Upper lobe of left lung (tissue), 6 donors: ENCODE measurements at regions not wholly inside any gene's neighbourhood (a gene's known extent, or its start where the extent isn't known, plus 50 kb on each side); places are given as distances from the start of the nearest gene placed in this dataset.

ENCODE experiments used
- ATAC-seq, 2 donors: fragments of 200-7000 bp; cut with Tn5 transposase; one replicate each; pipeline ENCODE4 v1.9.1; 2022; ENCODE audit warnings: mild to moderate bottlenecking in 2 of 2, moderate library complexity in 2 of 2; ENCODE audit not compliant: low FRiP score in 2 of 2
- DNase-seq, 2 donors: peaks; one replicate each; pipeline ENCODE4 v3.0.0-alpha.2; 2019 to 2020
- H3K27ac ChIP-seq, 4 donors: fragments of 200-600 bp; sonication (generic); one replicate each; pipeline ENCODE4 v1.5.1; 2016 to 2019
- H3K27me3 ChIP-seq, 4 donors: fragments of 200-600 bp; sonication (generic); one replicate each; pipeline ENCODE4 v1.5.1; 2017 to 2019
- H3K36me3 ChIP-seq, 4 donors: fragments of 200-600 bp; sonication (generic); one replicate each; pipeline ENCODE4 v1.5.1; 2016 to 2019
- H3K4me1 ChIP-seq, 4 donors: fragments of 200-600 bp; sonication (generic); one replicate each; pipeline ENCODE4 v1.5.1; 2018 to 2019
- H3K4me3 ChIP-seq, 4 donors: fragments of 200-600 bp; sonication (generic); one replicate each; pipeline ENCODE4 v1.5.1; 2017 to 2019; ENCODE audit warnings: mild to moderate bottlenecking in 2 of 4, moderate library complexity in 1 of 4
- H3K9me3 ChIP-seq, 4 donors: fragments of 200-600 bp; sonication (generic); one replicate each; pipeline ENCODE4 v1.5.1; 2018 to 2019
- CTCF ChIP-seq, 6 experiments: fragments of 450-650 bp in 4 of 6; fragments of 200-600 bp in 2 of 6; sonication (generic) in 2 of 6; IDR thresholded peaks; one replicate each; pipeline ENCODE4 v1.5.1; 2016 to 2019; ENCODE audit warnings: antibody characterized with exemption in 6 of 6
- EP300 ChIP-seq, 4 donors: sonication (generic); formaldehyde crosslinking; IDR thresholded peaks; one replicate each; pipeline ENCODE4 v1.5.1; 2017; ENCODE audit warnings: antibody characterized with exemption in 4 of 4, control low read depth in 2 of 4
- POLR2A ChIP-seq, 4 donors: fragments of 450-650 bp; IDR thresholded peaks; one replicate each; pipeline ENCODE4 v1.5.1; 2016 to 2017; ENCODE audit warnings: antibody characterized with exemption in 4 of 4, mild to moderate bottlenecking in 2 of 4
- POLR2AphosphoS5 ChIP-seq, 2 donors: sonication (generic); formaldehyde crosslinking; IDR thresholded peaks; one replicate each; pipeline ENCODE4 v1.5.1; 2017; ENCODE audit warnings: antibody characterized with exemption in 2 of 2
- WGBS, 2 donors: methylation state at CpG; one replicate each; pipeline ENCODE4 v1.1.5; 2017 to 2018; 5-methylcytosine and 5-hydroxymethylcytosine counted together
- donor health status: DM: no; HTN: no; CAD: no; lungs with moderate emphysema.
- donor health status: DM: no; HTN: yes; CAD: no; lungs with severe emphysema.

- H3K36me3 ChIP-seq = no peaks in the 10 kb centered on the region
- no peak for DNase-seq
- H3K27me3 ChIP-seq = no peaks in the 10 kb centered on the region
- 100% methylated on average over 1 to 2 of the region's 2 CpGs for WGBS, 2 donors
- H3K4me1 ChIP-seq = no peaks in the 10 kb centered on the region
- H3K4me3 ChIP-seq = no peak overlapping the region
- H3K9me3 ChIP-seq = no peaks in the 10 kb centered on the region
- TF ChIP-seq EP300 (IDR thresholded peaks at IDR 0.05) (no peak), CTCF (IDR thresholded peaks at IDR 0.05) (no peak), POLR2AphosphoS5 (IDR thresholded peaks at IDR 0.05) (no peak), POLR2A (IDR thresholded peaks at IDR 0.05) (no peak)
- ATAC-seq = peak in 1 of 2 donors; percentile 64
- no peak overlapping the region for H3K27ac ChIP-seq
Measured at GRCh38 chr12:22938323-22938722, 313.4 kb downstream of the ETNK1 start.

GRCh38 chr12:22951206-22951605 lies 326.2 kb downstream of the ETNK1 start:
- Histone ChIP-seq H3K4me3 (no peak overlapping the region), H3K27ac (no peak overlapping the region), H3K9me3 (peaks cover 0 to 9% (median 0%) of the 10 kb centered on the region in 4 donors), H3K4me1 (no peaks in the 10 kb centered on the region), H3K27me3 (no peaks in the 10 kb centered on the region), H3K36me3 (no peaks in the 10 kb centered on the region)
- TF ChIP-seq EP300 (IDR thresholded peaks at IDR 0.05) (no peak), CTCF (IDR thresholded peaks at IDR 0.05) (no peak), POLR2A (IDR thresholded peaks at IDR 0.05) (no peak), POLR2AphosphoS5 (IDR thresholded peaks at IDR 0.05) (no peak)
- DNase-seq (no peak), ATAC-seq (no peak)
- 78 to 85% methylated on average over 5 of the region's 5 CpGs for WGBS, 2 donors

GRCh38 chr12:22956690-22957089 lies 331.7 kb downstream of the ETNK1 start:
- TF ChIP-seq EP300 (IDR thresholded peaks at IDR 0.05) (no peak), CTCF (IDR thresholded peaks at IDR 0.05) (no peak), POLR2A (IDR thresholded peaks at IDR 0.05) (no peak), POLR2AphosphoS5 (IDR thresholded peaks at IDR 0.05) (no peak)
- DNase-seq (no peak), ATAC-seq (no peak)
- Histone ChIP-seq H3K27me3 (no peaks in the 10 kb centered on the region), H3K4me1 (no peaks in the 10 kb centered on the region), H3K27ac (no peak overlapping the region), H3K36me3 (no peaks in the 10 kb centered on the region), H3K4me3 (no peak overlapping the region), H3K9me3 (peaks cover 0 to 9% (median 0%) of the 10 kb centered on the region in 4 donors)
- 56 to 63% methylated on average over 2 of the region's 2 CpGs for WGBS, 2 donors

GRCh38 chr12:22967171-22967570 lies 342.2 kb downstream of the ETNK1 start:
- Histone ChIP-seq H3K4me1 (no peaks in the 10 kb centered on the region), H3K27me3 (no peaks in the 10 kb centered on the region), H3K36me3 (no peaks in the 10 kb centered on the region), H3K27ac (no peak overlapping the region), H3K4me3 (no peak overlapping the region), H3K9me3 (no peaks in the 10 kb centered on the region)
- ATAC-seq = no peak
- DNase-seq = no peak
- no peak for TF ChIP-seq EP300 (IDR thresholded peaks at IDR 0.05)
- TF ChIP-seq POLR2A (IDR thresholded peaks at IDR 0.05) = no peak
- TF ChIP-seq CTCF (IDR thresholded peaks at IDR 0.05) = no peak
- no peak for TF ChIP-seq POLR2AphosphoS5 (IDR thresholded peaks at IDR 0.05)

- Histone ChIP-seq H3K9me3 (no peaks in the 10 kb centered on the region), H3K27ac (no peak overlapping the region), H3K4me1 (no peaks in the 10 kb centered on the region), H3K27me3 (no peaks in the 10 kb centered on the region), H3K36me3 (no peaks in the 10 kb centered on the region), H3K4me3 (no peak overlapping the region)
- TF ChIP-seq EP300 (IDR thresholded peaks at IDR 0.05) = no peak
- no peak for TF ChIP-seq POLR2A (IDR thresholded peaks at IDR 0.05)
- no peak for TF ChIP-seq CTCF (IDR thresholded peaks at IDR 0.05)
- no peak for TF ChIP-seq POLR2AphosphoS5 (IDR thresholded peaks at IDR 0.05)
- 56 to 60% methylated on average over 4 of the region's 4 CpGs for WGBS, 2 donors
- ATAC-seq (no peak), DNase-seq (no peak)
Measured at GRCh38 chr12:22969521-22969920, 344.6 kb downstream of the ETNK1 start.
